ENCODE measurements at regions not wholly inside any gene's neighbourhood (a gene's known extent, or its start where the extent isn't known, plus 50 kb on each side); places are given as distances from the start of the nearest gene placed in this dataset.

DNA sequence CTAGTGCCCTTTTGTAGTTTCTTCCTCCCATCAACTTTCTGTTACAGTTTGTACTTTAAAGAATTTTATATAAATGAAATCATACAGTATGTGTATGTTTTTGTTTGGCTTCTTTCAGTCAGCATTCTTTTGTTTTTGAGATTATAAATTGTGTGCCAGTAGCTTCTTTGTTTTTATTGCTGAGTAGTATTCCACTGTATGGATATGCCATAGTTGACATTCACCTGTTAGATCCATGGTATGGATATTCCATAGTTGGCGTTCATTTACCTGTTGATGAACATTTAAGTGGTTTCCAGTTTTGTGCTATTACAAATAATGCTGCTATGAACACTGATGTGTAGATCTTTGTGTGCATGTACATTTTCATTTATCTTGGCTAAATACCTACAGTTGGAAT is 70.8 kb upstream of the SYPL1 start:
- TF ChIP-seq POLR2A (IDR thresholded peaks at IDR 0.05): no peak
- TF ChIP-seq, protein P1, sequence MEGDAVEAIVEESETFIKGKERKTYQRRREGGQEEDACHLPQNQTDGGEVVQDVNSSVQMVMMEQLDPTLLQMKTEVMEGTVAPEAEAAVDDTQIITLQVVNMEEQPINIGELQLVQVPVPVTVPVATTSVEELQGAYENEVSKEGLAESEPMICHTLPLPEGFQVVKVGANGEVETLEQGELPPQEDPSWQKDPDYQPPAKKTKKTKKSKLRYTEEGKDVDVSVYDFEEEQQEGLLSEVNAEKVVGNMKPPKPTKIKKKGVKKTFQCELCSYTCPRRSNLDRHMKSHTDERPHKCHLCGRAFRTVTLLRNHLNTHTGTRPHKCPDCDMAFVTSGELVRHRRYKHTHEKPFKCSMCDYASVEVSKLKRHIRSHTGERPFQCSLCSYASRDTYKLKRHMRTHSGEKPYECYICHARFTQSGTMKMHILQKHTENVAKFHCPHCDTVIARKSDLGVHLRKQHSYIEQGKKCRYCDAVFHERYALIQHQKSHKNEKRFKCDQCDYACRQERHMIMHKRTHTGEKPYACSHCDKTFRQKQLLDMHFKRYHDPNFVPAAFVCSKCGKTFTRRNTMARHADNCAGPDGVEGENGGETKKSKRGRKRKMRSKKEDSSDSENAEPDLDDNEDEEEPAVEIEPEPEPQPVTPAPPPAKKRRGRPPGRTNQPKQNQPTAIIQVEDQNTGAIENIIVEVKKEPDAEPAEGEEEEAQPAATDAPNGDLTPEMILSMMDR (IDR thresholded peaks at IDR 0.05): no peak
